Hepatocyte (in vitro differentiated cells): ENCODE measurements at regions not wholly inside any gene's neighbourhood (a gene's known extent, or its start where the extent isn't known, plus 50 kb on each side); places are given as distances from the start of the nearest gene placed in this dataset.

Experiments
- DNase-seq: peaks from one replicate; pipeline ENCODE4 v3.0.0-alpha.2; 2016; ENCODE audit warnings: low spot score
- H2AFZ ChIP-seq: fragments of 200-600 bp; sonication (generic); 2 replicates; pipeline ENCODE4 v1.6.0; 2016; ENCODE audit warnings: antibody characterized with exemption, mild to moderate bottlenecking
- H3K27ac ChIP-seq: fragments of 200-600 bp; sonication (generic); 2 replicates; pipeline ENCODE4 v1.5.1; 2016; ENCODE audit warnings: mild to moderate bottlenecking
- H3K27me3 ChIP-seq: fragments of 200-600 bp; sonication (generic); 2 replicates; pipeline ENCODE4 v1.6.1; 2016
- H3K36me3 ChIP-seq: fragments of 200-600 bp; sonication (generic); replicated peaks from 2 replicates; pipeline ENCODE4 v1.5.1; 2016; ENCODE audit warnings: low read depth; ENCODE audit not compliant: insufficient read depth
- H3K4me1 ChIP-seq: fragments of 200-600 bp; sonication (generic); 2 replicates; pipeline ENCODE4 v1.5.1; 2016; ENCODE audit warnings: mild to moderate bottlenecking, moderate library complexity; ENCODE audit not compliant: insufficient read depth
- H3K4me2 ChIP-seq: fragments of 200-600 bp; sonication (generic); 2 replicates; pipeline ENCODE4 v1.6.0; 2016
- H3K4me3 ChIP-seq: fragments of 200-600 bp; sonication (generic); 2 replicates; pipeline ENCODE4 v1.5.1; 2016; ENCODE audit warnings: mild to moderate bottlenecking
- H3K79me2 ChIP-seq: fragments of 200-600 bp; sonication (generic); 2 replicates; pipeline ENCODE4 v1.6.0; 2017; ENCODE audit warnings: mild to moderate bottlenecking
- H3K9me2 ChIP-seq: fragments of 200-600 bp; sonication (generic); replicated peaks from 2 replicates; pipeline ENCODE4 v1.6.0; 2017; ENCODE audit warnings: mild to moderate bottlenecking; ENCODE audit not compliant: insufficient read depth
- H3K9me3 ChIP-seq: fragments of 200-600 bp; sonication (generic); 2 replicates; pipeline ENCODE4 v1.5.1; 2016; ENCODE audit warnings: low read depth, mild to moderate bottlenecking
- H4K20me1 ChIP-seq: fragments of 200-600 bp; sonication (generic); 2 replicates; pipeline ENCODE4 v1.6.0; 2016; ENCODE audit warnings: mild to moderate bottlenecking; ENCODE audit not compliant: insufficient read depth, poor library complexity, severe bottlenecking
- EZH2 ChIP-seq: fragments of 200-600 bp; sonication (generic); IDR thresholded peaks from 2 replicates; pipeline ENCODE4 v1.6.1; 2016; ENCODE audit warnings: antibody characterized with exemption, mild to moderate bottlenecking, borderline replicate concordance
- EZH2phosphoT487 ChIP-seq: fragments of 200-600 bp; sonication (generic); IDR thresholded peaks from one replicate; pipeline ENCODE4 v1.6.1; 2018; ENCODE audit warnings: antibody characterized with exemption, mild to moderate bottlenecking, low read depth, moderate library complexity; ENCODE audit not compliant: unreplicated experiment, severe bottlenecking
- WGBS: methylation state at CpG from one replicate; pipeline ENCODE4 v1.1.6; 2016; ENCODE audit warnings: low lambda C conversion rate; ENCODE audit errors: missing lambda C conversion rate; 5-methylcytosine and 5-hydroxymethylcytosine counted together
- TF ChIP-seq, protein P1 (sequence below): fragments of 200-600 bp; sonication (generic); IDR thresholded peaks from 2 replicates; pipeline ENCODE4 v1.5.1; 2016; ENCODE audit warnings: antibody characterized with exemption, mild to moderate bottlenecking; ENCODE audit not compliant: poor library complexity

DNA sequence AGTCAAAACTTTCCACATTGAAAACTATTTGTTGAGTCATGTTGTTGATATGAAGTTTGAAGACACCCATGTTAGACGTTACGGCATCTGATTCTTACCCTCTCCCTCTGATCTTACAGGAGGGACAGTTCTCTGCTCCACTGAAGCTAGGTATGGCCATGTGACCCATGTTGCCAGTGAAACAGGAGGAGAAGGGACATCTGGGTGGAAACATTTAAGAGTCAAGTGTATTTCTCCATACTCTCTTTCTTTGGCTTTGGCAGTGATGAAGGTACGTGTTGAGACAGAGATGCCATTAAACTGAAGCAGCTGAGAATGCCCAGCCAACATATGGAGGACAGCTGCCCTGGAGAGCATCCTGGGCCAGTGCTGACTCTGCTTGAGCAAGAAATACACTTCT lies 198.4 kb upstream of the PTGFR start:
- TF ChIP-seq, protein P1, sequence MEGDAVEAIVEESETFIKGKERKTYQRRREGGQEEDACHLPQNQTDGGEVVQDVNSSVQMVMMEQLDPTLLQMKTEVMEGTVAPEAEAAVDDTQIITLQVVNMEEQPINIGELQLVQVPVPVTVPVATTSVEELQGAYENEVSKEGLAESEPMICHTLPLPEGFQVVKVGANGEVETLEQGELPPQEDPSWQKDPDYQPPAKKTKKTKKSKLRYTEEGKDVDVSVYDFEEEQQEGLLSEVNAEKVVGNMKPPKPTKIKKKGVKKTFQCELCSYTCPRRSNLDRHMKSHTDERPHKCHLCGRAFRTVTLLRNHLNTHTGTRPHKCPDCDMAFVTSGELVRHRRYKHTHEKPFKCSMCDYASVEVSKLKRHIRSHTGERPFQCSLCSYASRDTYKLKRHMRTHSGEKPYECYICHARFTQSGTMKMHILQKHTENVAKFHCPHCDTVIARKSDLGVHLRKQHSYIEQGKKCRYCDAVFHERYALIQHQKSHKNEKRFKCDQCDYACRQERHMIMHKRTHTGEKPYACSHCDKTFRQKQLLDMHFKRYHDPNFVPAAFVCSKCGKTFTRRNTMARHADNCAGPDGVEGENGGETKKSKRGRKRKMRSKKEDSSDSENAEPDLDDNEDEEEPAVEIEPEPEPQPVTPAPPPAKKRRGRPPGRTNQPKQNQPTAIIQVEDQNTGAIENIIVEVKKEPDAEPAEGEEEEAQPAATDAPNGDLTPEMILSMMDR: no peak
- TF ChIP-seq EZH2 (no peak), EZH2phosphoT487 (no peak)
- H3K4me3 ChIP-seq: no peak overlapping the region
- DNase-seq: no peak
- peaks cover 6% of the 10 kb centered on the region for H3K27me3 ChIP-seq
- no peaks in the 10 kb centered on the region for H3K4me1 ChIP-seq
- H3K4me2 ChIP-seq: no peak overlapping the region
- no peaks in the 10 kb centered on the region for H3K9me2 ChIP-seq
- no peaks in the 10 kb centered on the region for H3K36me3 ChIP-seq
- WGBS: 81% methylated on average over 3 of the region's 3 CpGs
- H2AFZ ChIP-seq: no peak overlapping the region
- no peak overlapping the region for H3K27ac ChIP-seq
- no peaks in the 10 kb centered on the region for H3K9me3 ChIP-seq
- H4K20me1 ChIP-seq: no peaks in the 10 kb centered on the region
- H3K79me2 ChIP-seq: no peaks in the 10 kb centered on the region

DNA sequence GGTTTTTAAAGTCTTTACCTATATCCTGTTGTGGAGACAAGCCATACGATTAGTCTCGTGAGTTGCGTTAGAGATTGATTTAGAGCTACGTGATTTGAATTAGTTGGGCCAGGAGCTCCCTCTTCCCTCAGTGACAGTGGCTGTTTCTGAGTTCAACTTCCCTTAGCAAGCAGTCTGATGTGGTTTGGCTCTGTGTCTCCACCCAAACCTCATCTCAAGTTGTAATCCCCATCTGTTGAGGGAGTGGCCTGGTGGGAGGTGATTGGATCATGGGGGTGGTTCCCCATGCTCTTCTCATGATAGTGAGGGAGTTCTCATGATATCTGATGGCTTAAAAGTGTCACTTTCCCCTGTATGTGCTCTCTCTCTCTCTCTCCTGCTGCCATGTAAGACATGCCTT lies 192.9 kb upstream of the PTGFR start:
- no peak for TF ChIP-seq EZH2
- TF ChIP-seq, protein P1: no peak
- no peak for TF ChIP-seq EZH2phosphoT487
- 77% methylated on average over 4 of the region's 4 CpGs for WGBS
- DNase-seq: no peak
- Histone ChIP-seq H3K9me2 (no peaks in the 10 kb centered on the region), H3K79me2 (no peaks in the 10 kb centered on the region), H3K27ac (no peak overlapping the region), H3K4me1 (no peaks in the 10 kb centered on the region), H3K4me2 (no peak overlapping the region), H3K9me3 (no peaks in the 10 kb centered on the region), H2AFZ (no peak overlapping the region), H3K27me3 (no peaks in the 10 kb centered on the region), H3K36me3 (no peaks in the 10 kb centered on the region), H4K20me1 (no peaks in the 10 kb centered on the region), H3K4me3 (no peak overlapping the region)

DNA sequence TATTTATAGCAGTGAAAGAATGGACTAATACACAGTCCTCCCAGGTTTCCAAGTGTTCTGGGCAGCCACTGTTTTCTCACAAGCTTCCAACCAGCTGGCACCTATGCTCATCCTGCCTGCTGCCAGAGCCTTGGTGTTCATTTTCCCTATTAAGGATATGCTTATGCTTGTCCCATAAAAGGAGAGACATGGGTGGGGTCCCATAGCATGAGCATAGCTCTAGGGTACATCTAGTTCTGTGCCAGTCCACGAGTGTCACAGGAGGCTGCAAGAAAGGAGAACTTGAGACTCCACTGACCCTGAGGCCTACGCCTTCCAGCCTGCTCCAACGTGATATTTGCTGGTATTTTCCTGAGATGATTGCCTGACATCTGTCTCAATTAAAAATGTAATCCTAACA lies 192.4 kb upstream of the PTGFR start:
- Histone ChIP-seq H3K4me1 (no peaks in the 10 kb centered on the region), H3K9me2 (no peaks in the 10 kb centered on the region), H3K79me2 (no peaks in the 10 kb centered on the region), H4K20me1 (no peaks in the 10 kb centered on the region), H3K9me3 (no peaks in the 10 kb centered on the region), H3K4me3 (no peak overlapping the region), H3K27ac (no peak overlapping the region), H3K4me2 (no peak overlapping the region), H3K27me3 (no peaks in the 10 kb centered on the region), H2AFZ (no peak overlapping the region), H3K36me3 (no peaks in the 10 kb centered on the region)
- WGBS: 69% methylated on average over 3 of the region's 3 CpGs
- TF ChIP-seq EZH2: no peak
- TF ChIP-seq EZH2phosphoT487: no peak
- TF ChIP-seq, protein P1: no peak
- DNase-seq: no peak

DNA sequence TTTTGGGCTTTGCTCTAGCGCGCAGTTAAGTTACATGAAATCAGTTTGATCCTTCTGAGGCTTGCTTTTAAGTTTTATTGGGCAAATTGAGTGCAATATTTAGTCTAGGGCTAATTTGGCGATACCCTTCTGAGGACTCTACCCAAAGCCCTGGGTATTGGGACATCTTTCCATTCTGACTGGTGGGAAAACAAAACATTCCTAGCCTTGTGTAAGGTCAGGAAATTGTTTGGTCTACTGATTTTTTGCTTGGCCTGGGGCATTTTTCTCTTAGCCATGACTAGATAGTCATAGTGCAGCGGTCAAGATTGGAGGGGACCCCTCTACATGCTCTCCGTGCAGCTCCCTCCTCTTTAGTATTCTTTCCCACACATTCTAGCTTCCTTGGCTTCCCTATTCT lies 189.6 kb upstream of the PTGFR start:
- Histone ChIP-seq H3K4me3 (no peak overlapping the region), H3K36me3 (no peaks in the 10 kb centered on the region), H3K27ac (no peak overlapping the region), H3K9me2 (no peaks in the 10 kb centered on the region), H3K27me3 (no peaks in the 10 kb centered on the region), H2AFZ (no peak overlapping the region), H3K9me3 (no peaks in the 10 kb centered on the region), H3K4me2 (no peak overlapping the region), H3K4me1 (no peaks in the 10 kb centered on the region), H3K79me2 (no peaks in the 10 kb centered on the region), H4K20me1 (no peaks in the 10 kb centered on the region)
- DNase-seq: no peak
- TF ChIP-seq EZH2phosphoT487 (no peak), EZH2 (no peak)
- WGBS: 92% methylated on average over 5 of the region's 5 CpGs
